ENCODE measurements at regions not wholly inside any gene's neighbourhood (a gene's known extent, or its start where the extent isn't known, plus 50 kb on each side); places are given as distances from the start of the nearest gene placed in this dataset.
"Not testable (repeated sequence)": the region's sequence is repeated elsewhere in the genome, so short reads cannot be mapped to it uniquely, and the experiment has no call there.

- no peak overlapping the region for H3K27ac ChIP-seq (ENCODE audit: low read depth, low read length)
- H3K79me2 ChIP-seq (ENCODE audit: control insufficient read depth, insufficient read depth, low read length, unreplicated experiment) = no peaks in the 10 kb centered on the region
- H3K4me3 ChIP-seq (ENCODE audit: low read depth, low read length) = no peak overlapping the region
- no peak overlapping the region for H2AFZ ChIP-seq (ENCODE audit: low read length, unreplicated experiment)
- no peaks in the 10 kb centered on the region for H3K36me3 ChIP-seq (ENCODE audit: insufficient read depth, low read length)
- no peaks in the 10 kb centered on the region for H3K27me3 ChIP-seq (ENCODE audit: insufficient read depth, low read length)
- H3K4me1 ChIP-seq (ENCODE audit: control insufficient read depth, insufficient read depth, low read length, unreplicated experiment) = no peaks in the 10 kb centered on the region
These were observed 50.8 kb upstream of the SEL1L start for GRCh38 chr14:81584495-81584894.

DNA sequence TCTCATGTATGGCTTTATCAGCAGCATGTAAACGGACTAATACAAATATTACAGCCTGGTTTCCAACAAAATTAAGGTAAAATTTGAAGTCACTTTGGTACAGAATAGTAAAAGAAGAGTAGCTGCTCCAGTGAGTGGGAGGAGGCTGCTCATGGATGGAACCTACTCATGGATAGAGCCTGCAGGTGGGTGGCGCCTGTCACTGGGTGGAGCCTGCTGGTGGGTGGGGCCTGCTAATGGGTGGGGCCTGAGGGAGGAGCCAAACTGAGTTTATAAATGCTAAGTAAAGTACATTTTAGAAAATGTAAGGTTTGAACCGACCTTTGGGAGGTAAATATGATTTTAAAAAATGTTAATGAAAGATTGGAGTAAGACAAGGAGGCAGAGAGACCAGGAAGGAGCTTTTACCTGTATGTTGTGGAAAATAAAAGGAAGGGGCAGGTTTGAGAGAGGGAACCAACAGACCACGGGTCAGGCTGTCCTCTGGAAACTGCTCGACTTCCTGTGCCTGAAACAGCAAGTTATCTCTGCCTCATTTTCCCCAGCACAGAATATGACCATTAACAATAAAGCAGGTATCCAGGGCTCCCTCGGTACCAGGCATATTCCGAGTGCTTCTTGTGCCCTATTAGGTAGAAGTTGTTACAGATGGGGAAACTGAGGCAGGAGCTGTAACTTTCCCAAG is 55.9 kb upstream of the SEL1L start:
- Histone ChIP-seq H3K4me3 (ENCODE audit: low read depth, low read length) (no peak overlapping the region), H3K4me1 (ENCODE audit: control insufficient read depth, insufficient read depth, low read length, unreplicated experiment) (no peaks in the 10 kb centered on the region), H3K36me3 (ENCODE audit: insufficient read depth, low read length) (no peaks in the 10 kb centered on the region), H2AFZ (ENCODE audit: low read length, unreplicated experiment) (no peak overlapping the region), H3K79me2 (ENCODE audit: control insufficient read depth, insufficient read depth, low read length, unreplicated experiment) (no peaks in the 10 kb centered on the region), H3K27ac (ENCODE audit: low read depth, low read length) (no peak overlapping the region), H3K27me3 (ENCODE audit: insufficient read depth, low read length) (no peaks in the 10 kb centered on the region)

DNA sequence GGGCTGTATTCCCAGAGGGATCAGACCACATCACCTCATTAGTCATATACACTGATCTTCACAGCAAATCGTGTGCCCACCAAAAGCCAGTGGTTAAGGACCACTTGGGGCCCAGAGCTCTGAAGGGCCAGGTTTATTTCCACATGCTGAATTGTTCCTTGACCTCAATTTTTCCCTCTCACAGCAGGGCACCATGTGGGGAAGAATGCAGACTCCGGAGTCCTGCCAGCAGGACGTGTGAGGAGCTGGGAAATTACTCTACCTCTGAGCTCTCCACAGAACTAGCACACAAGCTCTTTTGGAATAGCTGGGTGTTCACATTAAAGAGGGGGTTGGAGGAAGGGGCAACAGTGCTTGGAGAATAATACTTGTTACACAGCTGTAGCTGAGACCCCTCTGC is 57.6 kb upstream of the SEL1L start:
- Histone ChIP-seq H3K4me1 (ENCODE audit: control insufficient read depth, insufficient read depth, low read length, unreplicated experiment) (no peaks in the 10 kb centered on the region), H2AFZ (ENCODE audit: low read length, unreplicated experiment) (no peak overlapping the region), H3K36me3 (ENCODE audit: insufficient read depth, low read length) (no peaks in the 10 kb centered on the region), H3K27ac (ENCODE audit: low read depth, low read length) (no peak overlapping the region), H3K79me2 (ENCODE audit: control insufficient read depth, insufficient read depth, low read length, unreplicated experiment) (no peaks in the 10 kb centered on the region), H3K4me3 (ENCODE audit: low read depth, low read length) (no peak overlapping the region), H3K27me3 (ENCODE audit: insufficient read depth, low read length) (no peaks in the 10 kb centered on the region)

DNA sequence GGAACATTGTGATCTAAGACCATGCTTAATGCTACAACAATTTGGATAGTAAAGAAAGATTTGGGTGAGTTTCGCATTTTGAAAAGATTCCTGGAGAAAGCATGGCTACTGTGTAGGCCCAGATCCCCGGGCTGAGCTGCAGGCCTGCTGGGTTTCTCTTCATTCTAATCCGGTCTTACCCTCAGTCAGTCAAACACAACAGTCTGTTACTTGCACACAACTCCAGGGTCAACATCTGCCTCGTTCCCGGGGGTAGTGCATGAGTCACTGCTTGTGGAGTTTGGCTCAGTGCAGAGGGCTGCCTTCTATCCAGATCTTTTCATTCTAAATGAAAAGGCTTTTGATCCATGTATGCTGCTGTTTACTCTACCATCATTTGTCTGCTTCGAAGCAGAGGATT is 60.4 kb upstream of the SEL1L start:
- Histone ChIP-seq H2AFZ (ENCODE audit: low read length, unreplicated experiment) (no peak overlapping the region), H3K27ac (ENCODE audit: low read depth, low read length) (no peak overlapping the region), H3K4me3 (ENCODE audit: low read depth, low read length) (no peak overlapping the region), H3K27me3 (ENCODE audit: insufficient read depth, low read length) (no peaks in the 10 kb centered on the region), H3K79me2 (ENCODE audit: control insufficient read depth, insufficient read depth, low read length, unreplicated experiment) (no peaks in the 10 kb centered on the region), H3K4me1 (ENCODE audit: control insufficient read depth, insufficient read depth, low read length, unreplicated experiment) (no peaks in the 10 kb centered on the region), H3K36me3 (ENCODE audit: insufficient read depth, low read length) (no peaks in the 10 kb centered on the region)

- Histone ChIP-seq H2AFZ (ENCODE audit: low read length, unreplicated experiment) (no peak overlapping the region), H3K4me1 (ENCODE audit: control insufficient read depth, insufficient read depth, low read length, unreplicated experiment) (no peaks in the 10 kb centered on the region), H3K4me3 (ENCODE audit: low read depth, low read length) (no peak overlapping the region), H3K27me3 (ENCODE audit: insufficient read depth, low read length) (no peaks in the 10 kb centered on the region), H3K36me3 (ENCODE audit: insufficient read depth, low read length) (no peaks in the 10 kb centered on the region), H3K27ac (ENCODE audit: low read depth, low read length) (no peak overlapping the region), H3K79me2 (ENCODE audit: control insufficient read depth, insufficient read depth, low read length, unreplicated experiment) (no peaks in the 10 kb centered on the region)
These were observed 72.0 kb upstream of the SEL1L start for GRCh38 chr14:81605660-81606059.

DNA sequence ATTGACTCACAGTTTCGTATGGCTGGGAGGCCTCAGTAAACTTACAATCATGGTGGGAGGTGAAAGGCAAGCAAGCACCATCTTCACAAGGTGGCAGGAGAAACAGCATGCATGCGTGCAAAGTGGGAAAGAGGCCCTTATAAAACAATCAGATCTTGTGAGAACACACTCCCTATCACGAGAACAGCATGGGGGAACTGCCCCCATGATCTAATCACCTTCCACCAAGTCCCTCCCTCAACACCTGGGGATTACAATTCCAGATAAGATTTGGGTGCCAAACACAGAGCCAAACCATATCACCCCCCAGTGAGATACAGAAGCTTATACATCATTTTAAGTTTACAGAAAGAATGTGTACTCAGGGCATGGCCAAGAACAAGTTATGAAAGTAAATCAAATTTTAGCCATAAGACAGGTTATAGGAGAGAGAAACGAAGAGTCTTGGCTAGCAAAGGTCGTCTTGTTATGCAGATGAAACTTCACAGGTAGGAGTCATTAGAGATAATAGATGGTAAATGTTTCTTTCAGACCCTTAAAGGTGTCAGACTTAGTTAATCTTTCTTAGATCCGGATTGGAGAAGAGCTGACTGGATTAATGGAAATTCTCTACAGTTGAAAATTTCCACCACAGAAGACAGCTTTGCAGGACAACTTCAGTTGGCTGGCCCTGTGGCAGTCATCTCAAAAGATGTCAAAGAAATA is 79.8 kb upstream of the SEL1L start:
- no peaks in the 10 kb centered on the region for H3K27me3 ChIP-seq (ENCODE audit: insufficient read depth, low read length)
- H3K27ac ChIP-seq (ENCODE audit: low read depth, low read length) = no peak overlapping the region
- H3K79me2 ChIP-seq (ENCODE audit: control insufficient read depth, insufficient read depth, low read length, unreplicated experiment) = no peaks in the 10 kb centered on the region
- H3K4me3 ChIP-seq (ENCODE audit: low read depth, low read length) = no peak overlapping the region
- H2AFZ ChIP-seq (ENCODE audit: low read length, unreplicated experiment) = no peak overlapping the region
- no peaks in the 10 kb centered on the region for H3K4me1 ChIP-seq (ENCODE audit: control insufficient read depth, insufficient read depth, low read length, unreplicated experiment)
- no peaks in the 10 kb centered on the region for H3K36me3 ChIP-seq (ENCODE audit: insufficient read depth, low read length)

DNA sequence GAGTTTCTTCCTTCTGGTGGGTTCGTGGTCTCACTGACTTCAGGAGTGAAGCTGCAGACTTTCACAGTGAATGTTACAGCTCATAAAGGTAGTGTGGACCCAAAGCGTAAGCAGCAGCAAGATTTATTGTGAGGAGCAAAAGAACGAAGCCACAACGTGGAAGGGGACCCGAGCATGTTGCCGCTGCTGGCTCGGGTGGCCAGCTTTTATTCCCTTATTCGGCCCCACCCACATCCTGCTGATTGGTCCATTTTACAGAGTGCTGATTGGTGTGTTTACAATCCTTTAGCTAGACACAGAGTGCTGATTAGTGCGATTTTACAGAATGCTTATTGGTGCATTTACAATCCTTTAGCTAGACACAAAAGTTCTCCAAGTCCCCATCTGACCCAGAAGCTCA is 80.6 kb upstream of the SEL1L start:
- H3K27me3 ChIP-seq (ENCODE audit: insufficient read depth, low read length); H2AFZ ChIP-seq (ENCODE audit: low read length, unreplicated experiment); H3K4me1 ChIP-seq (ENCODE audit: control insufficient read depth, insufficient read depth, low read length, unreplicated experiment); H3K4me3 ChIP-seq (ENCODE audit: low read depth, low read length); H3K27ac ChIP-seq (ENCODE audit: low read depth, low read length); H3K79me2 ChIP-seq (ENCODE audit: control insufficient read depth, insufficient read depth, low read length, unreplicated experiment); H3K36me3 ChIP-seq (ENCODE audit: insufficient read depth, low read length): not testable (repeated sequence)

- H3K27ac ChIP-seq (ENCODE audit: low read depth, low read length) = no peak overlapping the region
- H3K36me3 ChIP-seq (ENCODE audit: insufficient read depth, low read length) = no peaks in the 10 kb centered on the region
- H3K4me1 ChIP-seq (ENCODE audit: control insufficient read depth, insufficient read depth, low read length, unreplicated experiment) = no peaks in the 10 kb centered on the region
- H3K4me3 ChIP-seq (ENCODE audit: low read depth, low read length) = no peak overlapping the region
- H3K79me2 ChIP-seq (ENCODE audit: control insufficient read depth, insufficient read depth, low read length, unreplicated experiment) = no peaks in the 10 kb centered on the region
- no peak overlapping the region for H2AFZ ChIP-seq (ENCODE audit: low read length, unreplicated experiment)
- no peaks in the 10 kb centered on the region for H3K27me3 ChIP-seq (ENCODE audit: insufficient read depth, low read length)
These were observed 85.0 kb upstream of the SEL1L start for GRCh38 chr14:81618695-81619094.

DNA sequence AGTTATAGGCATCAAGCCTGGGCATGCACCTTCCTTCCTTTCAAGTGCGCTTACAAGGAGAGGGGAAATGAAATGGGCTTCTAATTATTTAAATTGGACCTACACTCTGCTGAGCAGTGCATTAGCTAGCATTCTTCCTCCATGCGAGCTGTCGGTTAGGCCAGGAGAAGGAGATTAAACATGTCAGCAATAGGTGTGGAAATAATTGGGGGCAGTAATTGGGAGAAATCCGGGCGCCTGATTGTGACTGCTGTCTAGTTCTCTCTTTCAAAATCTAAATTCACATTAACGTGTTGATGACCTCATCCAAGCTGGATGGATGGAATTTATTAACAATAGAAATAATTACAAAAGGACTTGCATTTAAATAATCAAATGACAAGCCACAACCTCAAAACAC is 86.2 kb upstream of the SEL1L start:
- Histone ChIP-seq H3K4me1 (ENCODE audit: control insufficient read depth, insufficient read depth, low read length, unreplicated experiment) (no peaks in the 10 kb centered on the region), H2AFZ (ENCODE audit: low read length, unreplicated experiment) (no peak overlapping the region), H3K79me2 (ENCODE audit: control insufficient read depth, insufficient read depth, low read length, unreplicated experiment) (no peaks in the 10 kb centered on the region), H3K4me3 (ENCODE audit: low read depth, low read length) (no peak overlapping the region), H3K27me3 (ENCODE audit: insufficient read depth, low read length) (no peaks in the 10 kb centered on the region), H3K27ac (ENCODE audit: low read depth, low read length) (no peak overlapping the region), H3K36me3 (ENCODE audit: insufficient read depth, low read length) (no peaks in the 10 kb centered on the region)

- H3K36me3 ChIP-seq (ENCODE audit: insufficient read depth, low read length); H3K4me3 ChIP-seq (ENCODE audit: low read depth, low read length); H3K27ac ChIP-seq (ENCODE audit: low read depth, low read length); H2AFZ ChIP-seq (ENCODE audit: low read length, unreplicated experiment); H3K79me2 ChIP-seq (ENCODE audit: control insufficient read depth, insufficient read depth, low read length, unreplicated experiment); H3K27me3 ChIP-seq (ENCODE audit: insufficient read depth, low read length); H3K4me1 ChIP-seq (ENCODE audit: control insufficient read depth, insufficient read depth, low read length, unreplicated experiment): not testable (repeated sequence)
These were observed 90.2 kb upstream of the SEL1L start for GRCh38 chr14:81623771-81624396.

- no peaks in the 10 kb centered on the region for H3K27me3 ChIP-seq (ENCODE audit: insufficient read depth, low read length)
- no peaks in the 10 kb centered on the region for H3K79me2 ChIP-seq (ENCODE audit: control insufficient read depth, insufficient read depth, low read length, unreplicated experiment)
- H2AFZ ChIP-seq (ENCODE audit: low read length, unreplicated experiment) = no peak overlapping the region
- no peaks in the 10 kb centered on the region for H3K4me1 ChIP-seq (ENCODE audit: control insufficient read depth, insufficient read depth, low read length, unreplicated experiment)
- no peak overlapping the region for H3K4me3 ChIP-seq (ENCODE audit: low read depth, low read length)
- no peak overlapping the region for H3K27ac ChIP-seq (ENCODE audit: low read depth, low read length)
- H3K36me3 ChIP-seq (ENCODE audit: insufficient read depth, low read length) = no peaks in the 10 kb centered on the region
These were observed 91.7 kb upstream of the SEL1L start for GRCh38 chr14:81625343-81625742.

Measured in ACC112 (cell line).